ENCODE measurements at regions not wholly inside any gene's neighbourhood (a gene's known extent, or its start where the extent isn't known, plus 50 kb on each side); places are given as distances from the start of the nearest gene placed in this dataset.

DNA sequence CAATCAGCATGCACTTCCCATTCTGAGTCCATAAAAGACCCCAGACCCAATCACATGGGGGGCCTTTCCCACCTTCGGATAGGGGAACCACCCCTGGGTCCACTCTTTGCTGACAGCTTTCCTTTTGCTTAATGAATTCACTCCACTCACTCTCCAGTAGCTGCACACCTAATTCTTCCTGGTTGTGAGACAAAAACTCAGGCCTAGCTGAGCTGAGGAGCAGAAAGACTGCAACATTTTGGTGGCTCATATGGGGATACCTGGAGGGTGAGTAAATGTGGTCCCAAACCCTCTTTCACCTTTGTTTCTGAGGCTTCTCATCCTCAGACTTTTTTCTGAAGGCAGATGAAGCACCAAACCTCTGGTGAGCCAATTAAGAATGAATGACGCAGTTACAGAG lies 138.1 kb downstream of the WDR11 start:
- no peaks in the 10 kb centered on the region for H3K36me3 ChIP-seq
- H3K4me1 ChIP-seq: no peaks in the 10 kb centered on the region
- intact Hi-C loops (cut with DNase I; ENCODE audit: low total_unique reads) (no loop called here), in situ Hi-C loops (cut with MboI; ENCODE audit: low sequenced_read_pairs in 4 of 4) (no loop called here)
- H3K27ac ChIP-seq: no peak overlapping the region
- H3K4me3 ChIP-seq: no peak overlapping the region
- peaks cover 0 to 14% (median 0%) of the 10 kb centered on the region in 3 donors for H3K9me3 ChIP-seq
- TF ChIP-seq, protein P1, sequence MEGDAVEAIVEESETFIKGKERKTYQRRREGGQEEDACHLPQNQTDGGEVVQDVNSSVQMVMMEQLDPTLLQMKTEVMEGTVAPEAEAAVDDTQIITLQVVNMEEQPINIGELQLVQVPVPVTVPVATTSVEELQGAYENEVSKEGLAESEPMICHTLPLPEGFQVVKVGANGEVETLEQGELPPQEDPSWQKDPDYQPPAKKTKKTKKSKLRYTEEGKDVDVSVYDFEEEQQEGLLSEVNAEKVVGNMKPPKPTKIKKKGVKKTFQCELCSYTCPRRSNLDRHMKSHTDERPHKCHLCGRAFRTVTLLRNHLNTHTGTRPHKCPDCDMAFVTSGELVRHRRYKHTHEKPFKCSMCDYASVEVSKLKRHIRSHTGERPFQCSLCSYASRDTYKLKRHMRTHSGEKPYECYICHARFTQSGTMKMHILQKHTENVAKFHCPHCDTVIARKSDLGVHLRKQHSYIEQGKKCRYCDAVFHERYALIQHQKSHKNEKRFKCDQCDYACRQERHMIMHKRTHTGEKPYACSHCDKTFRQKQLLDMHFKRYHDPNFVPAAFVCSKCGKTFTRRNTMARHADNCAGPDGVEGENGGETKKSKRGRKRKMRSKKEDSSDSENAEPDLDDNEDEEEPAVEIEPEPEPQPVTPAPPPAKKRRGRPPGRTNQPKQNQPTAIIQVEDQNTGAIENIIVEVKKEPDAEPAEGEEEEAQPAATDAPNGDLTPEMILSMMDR (IDR thresholded peaks at IDR 0.05 in 4 of 5, conservative IDR thresholded peaks at IDR 0.05 in 1 of 5): no peak
- TF ChIP-seq POLR2A (IDR thresholded peaks at IDR 0.05): no peak
- H3K27me3 ChIP-seq: no peaks in the 10 kb centered on the region
- DNase-seq (no peak), ATAC-seq (no peak)

DNA sequence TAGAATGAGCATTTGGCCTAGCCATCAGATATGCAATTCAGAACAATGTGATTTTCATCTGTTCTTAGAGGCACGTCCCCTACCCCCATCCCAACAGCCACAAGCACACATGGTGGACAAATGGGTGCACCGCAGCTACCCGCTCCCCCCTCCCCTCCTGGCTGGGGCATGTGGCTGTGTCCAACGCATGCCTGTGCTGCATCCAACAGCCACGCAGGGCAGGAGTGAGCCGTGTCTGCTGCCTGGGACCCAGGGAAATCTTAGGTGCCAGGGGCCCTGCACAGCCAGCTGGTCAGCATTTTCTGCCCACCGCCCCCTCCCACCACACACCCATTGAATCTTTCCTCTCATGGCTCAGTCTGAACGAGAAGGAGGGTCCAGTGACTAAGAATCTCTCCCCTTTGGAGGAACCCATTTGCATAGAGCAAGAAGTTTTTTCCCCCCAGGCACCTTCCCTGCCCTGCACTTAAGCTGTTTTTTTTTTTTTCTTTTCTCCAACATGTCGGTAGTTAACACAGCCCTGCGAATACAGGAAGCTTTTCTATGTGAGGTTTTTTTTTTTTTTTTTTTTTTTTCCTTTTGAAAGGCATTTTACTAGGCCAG lies 138.9 kb downstream of the WDR11 start:
- no peak for DNase-seq
- in situ Hi-C loops (cut with MboI; ENCODE audit: low sequenced_read_pairs in 4 of 4) (no loop called here), intact Hi-C loops (cut with DNase I; ENCODE audit: low total_unique reads) (no loop called here)
- TF ChIP-seq POLR2A (IDR thresholded peaks at IDR 0.05): no peak
- TF ChIP-seq, protein P1 (IDR thresholded peaks at IDR 0.05 in 4 of 5, conservative IDR thresholded peaks at IDR 0.05 in 1 of 5): no peak
- Histone ChIP-seq H3K4me1 (no peaks in the 10 kb centered on the region), H3K4me3 (no peak overlapping the region), H3K27ac (no peak overlapping the region), H3K36me3 (no peaks in the 10 kb centered on the region), H3K27me3 (no peaks in the 10 kb centered on the region), H3K9me3 (peaks cover 0 to 18% (median 0%) of the 10 kb centered on the region in 3 donors)
- ATAC-seq: no peak

DNA sequence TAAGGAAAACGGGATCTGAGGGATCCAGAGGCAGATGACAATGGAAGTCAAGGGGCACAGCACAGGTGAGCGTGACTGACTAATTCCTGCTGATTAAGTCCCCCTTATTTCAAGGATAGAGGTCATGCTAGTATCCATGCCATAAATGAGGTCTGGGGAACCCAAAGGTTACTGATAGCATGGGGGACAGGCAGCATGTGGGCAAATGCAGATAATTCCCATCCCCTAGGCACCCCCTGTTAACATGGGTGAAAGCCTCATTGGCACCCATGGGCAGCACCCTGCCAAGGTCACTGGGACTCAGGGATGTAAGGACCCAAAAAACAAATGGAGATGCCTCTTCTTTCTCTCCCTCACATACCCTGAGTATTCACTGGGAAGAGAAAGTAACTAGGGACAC lies 139.7 kb downstream of the WDR11 start:
- ATAC-seq (no peak), DNase-seq (no peak)
- Histone ChIP-seq H3K4me3 (no peak overlapping the region), H3K9me3 (peaks cover 0 to 18% (median 0%) of the 10 kb centered on the region in 3 donors), H3K27me3 (no peaks in the 10 kb centered on the region), H3K4me1 (no peaks in the 10 kb centered on the region), H3K27ac (no peak overlapping the region), H3K36me3 (no peaks in the 10 kb centered on the region)
- in situ Hi-C loops (cut with MboI; ENCODE audit: low sequenced_read_pairs in 4 of 4) (no loop called here), intact Hi-C loops (cut with DNase I; ENCODE audit: low total_unique reads) (no loop called here)
- no peak for TF ChIP-seq POLR2A (IDR thresholded peaks at IDR 0.05)
- TF ChIP-seq, protein P1 (IDR thresholded peaks at IDR 0.05 in 4 of 5, conservative IDR thresholded peaks at IDR 0.05 in 1 of 5): no peak

DNA sequence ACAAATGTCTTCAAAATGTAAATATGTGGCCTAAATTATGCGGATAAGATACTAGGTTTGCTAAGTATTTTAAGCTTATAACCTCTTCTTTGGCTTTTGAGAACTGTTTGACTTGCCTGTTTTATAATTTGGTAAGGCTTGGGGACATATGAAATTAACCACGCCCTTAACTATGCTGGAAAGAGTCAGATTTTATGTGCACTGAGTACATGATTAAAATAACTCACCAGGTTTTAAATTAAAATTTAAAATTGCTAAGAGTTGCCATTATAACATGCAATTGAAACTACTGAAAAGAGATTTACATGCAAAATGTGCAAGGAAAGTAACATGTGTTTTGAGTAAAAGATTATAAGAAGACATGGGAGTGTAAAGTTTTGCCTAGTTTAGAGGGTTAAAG lies 141.9 kb downstream of the WDR11 start:
- in situ Hi-C loops (cut with MboI; ENCODE audit: low sequenced_read_pairs in 4 of 4): no loop called here
- H3K4me3 ChIP-seq: no peak overlapping the region
- intact Hi-C loops (cut with DNase I; ENCODE audit: low total_unique reads): no loop called here
- H3K27ac ChIP-seq: no peak overlapping the region
- H3K36me3 ChIP-seq: no peaks in the 10 kb centered on the region
- H3K27me3 ChIP-seq: no peaks in the 10 kb centered on the region
- no peaks in the 10 kb centered on the region for H3K4me1 ChIP-seq
- no peak for ATAC-seq
- no peak for TF ChIP-seq POLR2A (IDR thresholded peaks at IDR 0.05)
- TF ChIP-seq, protein P1 (IDR thresholded peaks at IDR 0.05 in 4 of 5, conservative IDR thresholded peaks at IDR 0.05 in 1 of 5): no peak
- DNase-seq: no peak
- H3K9me3 ChIP-seq: peaks cover 0 to 18% (median 0%) of the 10 kb centered on the region in 3 donors

DNA sequence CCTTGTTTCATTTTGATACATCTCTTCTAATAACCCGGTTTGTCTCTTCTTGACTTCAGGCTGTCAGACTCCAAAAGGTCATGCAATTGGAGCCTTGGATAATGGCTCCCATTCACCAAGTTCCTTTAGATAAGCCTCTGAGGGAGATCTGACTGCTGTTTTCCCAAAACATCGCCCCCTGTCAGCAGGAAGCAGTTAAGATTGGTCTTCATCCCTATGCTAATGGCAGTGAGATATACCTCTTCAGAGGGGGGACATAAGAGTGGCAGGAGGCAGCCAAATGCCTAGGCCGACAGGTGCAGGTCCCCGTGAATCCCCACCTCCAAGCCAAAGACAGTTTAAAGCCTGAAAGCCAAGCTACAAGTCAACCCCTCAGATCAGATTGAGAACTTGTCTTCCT lies 144.6 kb downstream of the WDR11 start:
- H3K27ac ChIP-seq: no peak overlapping the region
- H3K4me1 ChIP-seq: no peaks in the 10 kb centered on the region
- intact Hi-C loops (cut with DNase I; ENCODE audit: low total_unique reads): no loop called here
- peaks cover 0 to 8% (median 0%) of the 10 kb centered on the region in 3 donors for H3K9me3 ChIP-seq
- no peak for DNase-seq
- in situ Hi-C loops (cut with MboI; ENCODE audit: low sequenced_read_pairs in 4 of 4): no loop called here
- no peaks in the 10 kb centered on the region for H3K27me3 ChIP-seq
- no peak for TF ChIP-seq POLR2A (IDR thresholded peaks at IDR 0.05)
- TF ChIP-seq, protein P1 (IDR thresholded peaks at IDR 0.05 in 4 of 5, conservative IDR thresholded peaks at IDR 0.05 in 1 of 5): no peak
- no peaks in the 10 kb centered on the region for H3K36me3 ChIP-seq
- no peak overlapping the region for H3K4me3 ChIP-seq
- no peak for ATAC-seq

Data from gastrocnemius medialis (tissue), 4 donors.